OCI-LY3 (cell line): ENCODE measurements at regions not wholly inside any gene's neighbourhood (a gene's known extent, or its start where the extent isn't known, plus 50 kb on each side); places are given as distances from the start of the nearest gene placed in this dataset.

Experiments used
- CTCF ChIP-seq: fragments of 200-600, 300-600 bp; sonication (generic); IDR thresholded peaks from 2 replicates; pipeline ENCODE4 v1.5.1; 2014; ENCODE audit warnings: antibody characterized with exemption, low read length, low read depth
- EZH2phosphoT487 ChIP-seq: fragments of 200-600 bp; shearing (Covaris generic); IDR thresholded peaks from 2 replicates; pipeline ENCODE4 v1.6.1; 2018; ENCODE audit warnings: antibody characterized with exemption, mixed run types, low read depth

- TF ChIP-seq CTCF (no peak), EZH2phosphoT487 (no peak)
Measured at GRCh38 chr3:177465257-177465642, 268.0 kb upstream of the TBL1XR1 start.
